ENCODE measurements at regions not wholly inside any gene's neighbourhood (a gene's known extent, or its start where the extent isn't known, plus 50 kb on each side); places are given as distances from the start of the nearest gene placed in this dataset.

DNA sequence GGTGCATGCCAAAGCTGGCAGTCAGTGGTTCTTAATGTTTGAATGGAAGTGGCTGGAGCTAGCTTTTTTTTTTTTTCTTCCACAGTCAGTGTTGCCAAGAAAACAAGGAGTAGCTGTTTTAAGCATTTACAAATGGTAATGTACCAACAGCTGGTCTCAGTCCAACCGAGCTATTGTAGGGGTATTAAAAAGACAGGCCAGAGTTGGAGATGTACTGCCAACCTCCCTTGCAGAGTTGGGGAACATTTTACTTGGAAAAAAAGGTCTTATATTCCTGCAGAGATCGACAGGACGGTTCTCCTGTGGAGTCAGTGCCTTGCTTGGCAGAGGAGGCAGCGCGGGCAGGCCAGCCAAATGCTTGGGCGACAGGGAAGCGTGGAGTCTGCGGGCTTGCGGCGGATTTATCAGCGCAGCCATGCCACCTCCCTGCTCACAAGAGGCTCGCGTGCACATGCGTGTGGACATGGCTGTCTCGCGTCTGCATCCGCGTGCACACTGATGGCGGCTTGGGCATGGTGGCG is 338.1 kb downstream of the RPS6KC1 start:
- ATAC-seq: no peak
- Histone ChIP-seq H3K27ac (no peak overlapping the region), H3K4me3 (no peak overlapping the region), H3K36me3 (no peaks in the 10 kb centered on the region), H3K4me1 (no peaks in the 10 kb centered on the region), H3K27me3 (ENCODE audit: low read depth) (no peaks in the 10 kb centered on the region), H3K9me3 (no peaks in the 10 kb centered on the region)
- intact Hi-C loops (cut with DNase I): no loop called here
- no peak for DNase-seq
- no peak for TF ChIP-seq CTCF (IDR thresholded peaks at IDR 0.05)

- Histone ChIP-seq H3K4me3 (no peak overlapping the region), H3K9me3 (no peaks in the 10 kb centered on the region), H3K27ac (no peak overlapping the region), H3K4me1 (no peaks in the 10 kb centered on the region), H3K36me3 (no peaks in the 10 kb centered on the region), H3K27me3 (ENCODE audit: low read depth) (no peaks in the 10 kb centered on the region)
- no peak for TF ChIP-seq CTCF (IDR thresholded peaks at IDR 0.05)
- ATAC-seq (no peak), DNase-seq (no peak)
- intact Hi-C loops (cut with DNase I): no loop called here
Measured at GRCh38 chr1:213391445-213391844, 340.4 kb downstream of the RPS6KC1 start.

- no peak overlapping the region for H3K4me3 ChIP-seq
- H3K9me3 ChIP-seq: no peaks in the 10 kb centered on the region
- H3K27me3 ChIP-seq (ENCODE audit: low read depth): no peaks in the 10 kb centered on the region
- intact Hi-C loops (cut with DNase I): no loop called here
- H3K36me3 ChIP-seq: no peaks in the 10 kb centered on the region
- no peak for TF ChIP-seq CTCF (IDR thresholded peaks at IDR 0.05)
- ATAC-seq (no peak), DNase-seq (no peak)
- no peak overlapping the region for H3K27ac ChIP-seq
- no peaks in the 10 kb centered on the region for H3K4me1 ChIP-seq
Measured at GRCh38 chr1:213393860-213394259, 342.8 kb downstream of the RPS6KC1 start.

DNA sequence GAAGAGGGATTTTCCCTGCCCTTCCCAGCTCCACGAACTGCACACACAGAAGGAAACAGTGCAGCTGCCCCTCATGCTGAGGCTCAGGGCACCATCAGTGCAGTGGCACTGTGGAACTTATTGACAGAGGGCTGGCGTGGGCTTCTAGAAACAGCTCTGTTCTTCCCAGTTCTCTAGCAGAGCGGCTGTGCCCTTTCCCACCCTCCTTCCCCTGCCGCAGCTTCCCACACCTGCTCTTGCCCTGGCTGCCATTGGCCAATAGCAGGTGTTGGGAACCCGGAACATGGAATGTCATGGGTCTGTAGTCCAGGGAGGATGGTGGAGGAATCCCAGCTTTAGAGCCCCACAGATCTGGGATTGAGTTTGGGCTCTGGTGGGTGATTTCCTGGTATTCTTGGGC is 343.8 kb downstream of the RPS6KC1 start:
- H3K9me3 ChIP-seq: no peaks in the 10 kb centered on the region
- no peak for TF ChIP-seq CTCF (IDR thresholded peaks at IDR 0.05)

GRCh38 chr1:213397638-213398037 is 346.6 kb downstream of the RPS6KC1 start:
- DNase-seq (no peak), ATAC-seq (no peak)
- H3K4me1 ChIP-seq: no peaks in the 10 kb centered on the region
- no peak overlapping the region for H3K4me3 ChIP-seq
- H3K27me3 ChIP-seq (ENCODE audit: low read depth): no peaks in the 10 kb centered on the region
- H3K27ac ChIP-seq: no peak overlapping the region
- TF ChIP-seq CTCF (IDR thresholded peaks at IDR 0.05): no peak
- intact Hi-C loops (cut with DNase I): no loop called here
- no peaks in the 10 kb centered on the region for H3K36me3 ChIP-seq
- no peaks in the 10 kb centered on the region for H3K9me3 ChIP-seq

More for the DNA sequence above, 343.8 kb downstream of the RPS6KC1 start:
- ATAC-seq: no peak
- Histone ChIP-seq H3K36me3 (no peaks in the 10 kb centered on the region), H3K4me1 (no peaks in the 10 kb centered on the region), H3K27me3 (ENCODE audit: low read depth) (no peaks in the 10 kb centered on the region), H3K27ac (no peak overlapping the region), H3K4me3 (no peak overlapping the region)
- intact Hi-C loops (cut with DNase I): no loop called here
- no peak for DNase-seq

GRCh38 chr1:213399695-213400094 is 348.7 kb downstream of the RPS6KC1 start:
- H3K4me3 ChIP-seq: no peak overlapping the region

More at GRCh38 chr1:213399695-213400094, 348.7 kb downstream of the RPS6KC1 start:
- Histone ChIP-seq H3K36me3 (no peaks in the 10 kb centered on the region), H3K27ac (no peak overlapping the region), H3K9me3 (no peaks in the 10 kb centered on the region), H3K4me1 (no peaks in the 10 kb centered on the region), H3K27me3 (ENCODE audit: low read depth) (no peaks in the 10 kb centered on the region)
- no peak for TF ChIP-seq CTCF (IDR thresholded peaks at IDR 0.05)
- intact Hi-C loops (cut with DNase I): no loop called here
- DNase-seq (no peak), ATAC-seq (no peak)

All from lower lobe of right lung (tissue), 2 donors.